ENCODE measurements at regions not wholly inside any gene's neighbourhood (a gene's known extent, or its start where the extent isn't known, plus 50 kb on each side); places are given as distances from the start of the nearest gene placed in this dataset.

DNA sequence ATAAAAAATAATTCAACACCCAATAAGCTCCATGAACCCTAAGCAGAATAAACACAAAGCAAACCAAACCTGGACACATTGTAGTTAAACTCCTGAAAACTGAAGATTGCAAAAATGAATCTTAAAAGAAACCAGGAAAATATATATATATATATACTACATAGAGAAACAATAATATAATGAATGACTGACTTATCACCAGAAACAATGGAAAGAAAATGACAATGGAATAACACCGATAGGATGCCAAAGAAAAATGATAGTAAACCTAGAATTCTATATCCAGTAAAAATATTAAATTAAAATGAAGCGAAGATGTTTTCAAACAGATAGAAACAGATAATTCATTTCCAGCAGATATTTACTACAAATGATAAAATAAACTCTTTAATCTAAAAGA is 346.9 kb downstream of the IRS1 start:
- ATAC-seq (no peak), DNase-seq (ENCODE audit: low read depth in 1 of 2, low spot score in 1 of 2) (no peak), FAIRE-seq (no peak)
- ChIA-PET POLR2A (no interaction called here), CTCF (no interaction called here)
- Histone ChIP-seq H3K9me3 (peaks cover 26% of the 10 kb centered on the region), H3K4me2 (no peak overlapping the region), H3K4me1 (peaks cover 4% of the 10 kb centered on the region; the same call in 1 of the 3 replicates), H3K4me3 (no peak overlapping the region), H3K27ac (no peak overlapping the region)
- peak; percentile 96; the same call in 1 of the 2 replicates for TF ChIP-seq FOXS1 (CRISPR knock-in tag; IDR thresholded peaks at IDR 0.05)
- TF ChIP-seq CHD4 (IDR thresholded peaks at IDR 0.05; ENCODE audit: borderline replicate concordance) = no peak
- no peak for TF ChIP-seq EHF (CRISPR knock-in tag; IDR thresholded peaks at IDR 0.05)
- 36% methylated on average over 2 of the region's 2 CpGs for WGBS (ENCODE audit: missing lambda C conversion rate)

DNA sequence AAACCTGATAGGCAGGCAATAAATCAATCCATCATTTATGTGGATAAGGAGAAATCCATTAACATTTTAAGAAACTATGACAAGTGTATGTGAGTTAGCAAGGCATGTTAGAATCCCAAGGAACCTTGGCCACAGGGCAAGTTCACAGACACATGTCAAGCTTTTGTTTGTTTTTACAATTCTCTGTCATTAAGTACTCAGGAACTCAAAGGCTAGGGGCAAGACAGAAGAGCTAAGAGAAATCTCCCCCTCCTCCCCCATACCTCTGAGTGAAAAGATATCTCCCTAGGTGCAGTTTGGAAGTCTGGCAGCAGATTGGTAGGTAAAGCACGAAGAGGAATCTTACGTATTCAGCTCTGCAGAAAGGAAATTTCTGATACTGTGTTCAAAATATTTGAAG is 348.1 kb downstream of the IRS1 start:
- CTCF ChIA-PET = no interaction called here
- peaks cover 26% of the 10 kb centered on the region for H3K9me3 ChIP-seq
- ATAC-seq (no peak), FAIRE-seq (no peak), DNase-seq (ENCODE audit: low read depth in 1 of 2, low spot score in 1 of 2) (no peak)
- TF ChIP-seq, protein P1, sequence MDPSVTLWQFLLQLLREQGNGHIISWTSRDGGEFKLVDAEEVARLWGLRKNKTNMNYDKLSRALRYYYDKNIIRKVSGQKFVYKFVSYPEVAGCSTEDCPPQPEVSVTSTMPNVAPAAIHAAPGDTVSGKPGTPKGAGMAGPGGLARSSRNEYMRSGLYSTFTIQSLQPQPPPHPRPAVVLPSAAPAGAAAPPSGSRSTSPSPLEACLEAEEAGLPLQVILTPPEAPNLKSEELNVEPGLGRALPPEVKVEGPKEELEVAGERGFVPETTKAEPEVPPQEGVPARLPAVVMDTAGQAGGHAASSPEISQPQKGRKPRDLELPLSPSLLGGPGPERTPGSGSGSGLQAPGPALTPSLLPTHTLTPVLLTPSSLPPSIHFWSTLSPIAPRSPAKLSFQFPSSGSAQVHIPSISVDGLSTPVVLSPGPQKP (IDR thresholded peaks at IDR 0.05; ENCODE audit: low read depth, low read length) = no peak
- no peak for TF ChIP-seq NFE2L2 (conservative IDR thresholded peaks at IDR 0.05; ENCODE audit: low read length)
- H3K4me3 ChIP-seq = no peak overlapping the region
- H3K4me2 ChIP-seq = no peak overlapping the region
- peaks cover 7% of the 10 kb centered on the region; the same call in 1 of the 3 replicates for H3K4me1 ChIP-seq
- H3K27ac ChIP-seq = no peak overlapping the region
- WGBS (ENCODE audit: missing lambda C conversion rate) = 90% methylated on average over 2 of the region's 2 CpGs
- POLR2A ChIA-PET = no interaction called here

DNA sequence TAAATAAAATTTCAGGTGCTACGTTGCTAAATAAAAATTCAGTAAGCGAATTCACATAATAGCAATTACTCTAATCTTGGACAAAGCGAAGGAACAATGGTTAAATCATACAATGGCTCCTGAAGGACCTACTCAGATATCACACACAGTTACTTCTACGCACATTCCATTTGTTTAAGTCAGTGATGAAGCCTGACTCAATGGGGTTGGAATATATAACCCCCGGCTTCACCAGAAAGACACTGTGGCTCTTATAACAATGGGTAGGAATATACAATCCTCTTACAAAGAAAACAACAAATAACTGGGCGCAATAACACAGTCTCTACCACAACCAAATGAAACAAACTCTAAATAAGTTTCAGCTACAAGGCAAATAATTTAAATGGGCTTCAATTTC is 349.5 kb downstream of the IRS1 start:
- no peak for DNase-seq (ENCODE audit: low read depth in 1 of 2, low spot score in 1 of 2)
- H3K4me1 ChIP-seq = peaks cover 7% of the 10 kb centered on the region; the same call in 1 of the 3 replicates
- H3K9me3 ChIP-seq = peaks cover 21% of the 10 kb centered on the region
- ChIA-PET CTCF (no interaction called here), POLR2A (no interaction called here)
- no peak overlapping the region for H3K4me3 ChIP-seq
- no peak for FAIRE-seq
- no peak for ATAC-seq
- 72% methylated on average over 6 of the region's 6 CpGs for WGBS (ENCODE audit: missing lambda C conversion rate)
- no peak overlapping the region for H3K27ac ChIP-seq
- TF ChIP-seq TFCP2L1 (CRISPR knock-in tag; IDR thresholded peaks at IDR 0.05) (no peak), MAZ (IDR thresholded peaks at IDR 0.05; ENCODE audit: borderline replicate concordance, low read depth, low read length) (no peak), CBX8 (IDR thresholded peaks at IDR 0.05) (no peak), FOXS1 (CRISPR knock-in tag; IDR thresholded peaks at IDR 0.05) (no peak), ZC3H11A (IDR thresholded peaks at IDR 0.05) (no peak), ZFP36 (IDR thresholded peaks at IDR 0.05; ENCODE audit: borderline replicate concordance, partially characterized antibody) (no peak), POLR2A (IDR thresholded peaks at IDR 0.05; ENCODE audit: low read length) (no peak), CHD2 (IDR thresholded peaks at IDR 0.05; ENCODE audit: low read length, partially characterized antibody) (no peak), CHD4 (IDR thresholded peaks at IDR 0.05; ENCODE audit: borderline replicate concordance) (no peak), MAFK (IDR thresholded peaks at IDR 0.05; ENCODE audit: partially characterized antibody) (no peak)
- TF ChIP-seq, protein P2, sequence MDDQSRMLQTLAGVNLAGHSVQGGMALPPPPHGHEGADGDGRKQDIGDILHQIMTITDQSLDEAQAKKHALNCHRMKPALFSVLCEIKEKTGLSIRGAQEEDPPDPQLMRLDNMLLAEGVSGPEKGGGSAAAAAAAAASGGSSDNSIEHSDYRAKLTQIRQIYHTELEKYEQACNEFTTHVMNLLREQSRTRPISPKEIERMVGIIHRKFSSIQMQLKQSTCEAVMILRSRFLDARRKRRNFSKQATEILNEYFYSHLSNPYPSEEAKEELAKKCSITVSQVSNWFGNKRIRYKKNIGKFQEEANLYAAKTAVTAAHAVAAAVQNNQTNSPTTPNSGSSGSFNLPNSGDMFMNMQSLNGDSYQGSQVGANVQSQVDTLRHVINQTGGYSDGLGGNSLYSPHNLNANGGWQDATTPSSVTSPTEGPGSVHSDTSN (IDR thresholded peaks at IDR 0.05) = no peak
- H3K4me2 ChIP-seq = no peak overlapping the region

DNA sequence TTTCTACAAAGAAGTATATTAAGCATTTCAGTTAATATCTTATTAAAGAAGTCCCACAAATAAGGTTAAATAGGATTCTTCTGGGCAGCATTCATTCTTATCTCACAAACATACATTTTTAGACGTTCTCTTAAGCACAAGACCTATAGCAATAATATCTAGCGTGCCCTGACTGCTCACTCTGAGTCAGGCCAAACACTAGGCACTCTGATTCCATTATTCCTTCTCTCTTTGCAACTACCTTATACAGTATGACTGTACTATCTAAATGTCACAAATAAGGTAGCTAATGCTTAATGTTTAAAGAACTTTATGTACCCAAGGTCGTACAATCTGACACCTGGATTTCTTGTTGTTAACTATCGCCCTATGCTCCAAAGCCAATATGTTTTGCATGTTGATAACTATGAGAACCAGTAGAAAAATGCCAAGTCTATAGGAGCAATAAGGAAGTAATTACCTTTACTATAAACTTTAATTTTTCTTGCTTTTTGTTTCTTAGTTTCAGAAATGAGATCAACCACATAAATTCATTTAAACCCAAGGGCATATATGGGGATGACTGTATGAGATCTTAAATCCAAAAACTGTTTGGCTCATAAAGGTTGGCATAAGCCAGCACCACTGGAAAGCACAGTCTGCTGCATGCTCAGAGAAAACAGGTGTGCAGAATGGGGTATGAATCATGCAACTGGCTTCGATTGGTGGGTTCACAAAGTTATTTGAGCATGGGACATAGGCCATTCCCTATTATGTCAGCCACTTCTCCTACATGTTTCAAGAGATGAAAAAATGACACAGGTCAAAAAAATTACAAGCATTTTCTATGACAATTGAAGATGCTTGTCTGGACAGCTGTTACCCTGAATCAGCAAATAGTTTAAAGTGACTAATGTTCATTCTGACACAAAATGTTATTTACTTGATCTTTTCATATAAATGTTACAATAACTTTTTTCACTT is 352.0 kb downstream of the IRS1 start:
- no peak overlapping the region for H3K4me2 ChIP-seq
- FAIRE-seq = no peak
- peaks cover 12% of the 10 kb centered on the region for H3K9me3 ChIP-seq
- ATAC-seq = no peak
- ChIA-PET POLR2A (no interaction called here), CTCF (interaction anchor here (0.9 kb wide), 1 partner anchor 69 kb away, joined by 3 read pairs; no protein-coding TSS in a partner anchor)
- WGBS (ENCODE audit: missing lambda C conversion rate) = 77% methylated on average over 5 of the region's 5 CpGs
- peaks cover 7% of the 10 kb centered on the region; the same call in 1 of the 3 replicates for H3K4me1 ChIP-seq
- DNase-seq (ENCODE audit: low read depth in 1 of 2, low spot score in 1 of 2) = no peak
- H3K4me3 ChIP-seq = no peak overlapping the region
- no peak overlapping the region for H3K27ac ChIP-seq
- no peak for TF ChIP-seq FOSL2 (IDR thresholded peaks at IDR 0.05)
- peak; percentile 21; the same call in 1 of the 2 replicates for TF ChIP-seq FOSL2 (CRISPR knock-in tag; IDR thresholded peaks at IDR 0.05)
- peak; percentile 84 for TF ChIP-seq MAFK (IDR thresholded peaks at IDR 0.05; ENCODE audit: partially characterized antibody)
- TF ChIP-seq, protein P1 (IDR thresholded peaks at IDR 0.05; ENCODE audit: low read depth, low read length) = no peak

Measured in A549 (cell line).